ENCODE measurements at regions not wholly inside any gene's neighbourhood (a gene's known extent, or its start where the extent isn't known, plus 50 kb on each side); places are given as distances from the start of the nearest gene placed in this dataset.

- Histone ChIP-seq H3K4me3 (no peak overlapping the region), H3K79me2 (ENCODE audit: low read depth) (no peaks in the 10 kb centered on the region), H2AFZ (replicated peaks) (no peak overlapping the region), H4K20me1 (ENCODE audit: low read depth) (no peaks in the 10 kb centered on the region), H3K4me2 (no peak overlapping the region), H3F3A (ENCODE audit: low read depth) (no peaks in the 10 kb centered on the region), H3K27me3 (no peaks in the 10 kb centered on the region), H3K36me3 (no peaks in the 10 kb centered on the region), H3K9ac (no peak overlapping the region), H3K27ac (no peak overlapping the region), H3K9me3 (ENCODE audit: low read depth) (no peaks in the 10 kb centered on the region), H3K4me1 (peaks cover 22% of the 10 kb centered on the region)
- Mint-ChIP-seq H3K27ac (no peak overlapping the region), H3K4me1 (peaks cover 10% of the 10 kb centered on the region), H3K27me3 (ENCODE audit: insufficient read depth, low read depth) (no peaks in the 10 kb centered on the region), H3K36me3 (no peaks in the 10 kb centered on the region), H3K4me3 (no peak overlapping the region), H3K9me3 (peaks cover 2% of the 10 kb centered on the region)
- DNase-seq (ENCODE audit: low spot score): no peak
- TF ChIP-seq EZH2 (IDR thresholded peaks at IDR 0.05) (no peak), EZH2phosphoT487 (IDR thresholded peaks at IDR 0.05) (no peak), CTCF (IDR thresholded peaks at IDR 0.05) (no peak)
Measured at GRCh38 chr9:27629425-27629824, 56.1 kb upstream of the C9orf72 start.

- no peak overlapping the region for H3K27ac Mint-ChIP-seq
- H3K9me3 ChIP-seq (ENCODE audit: low read depth): no peaks in the 10 kb centered on the region
- H3K4me3 Mint-ChIP-seq: no peak overlapping the region
- peaks cover 5% of the 10 kb centered on the region for H3K4me1 Mint-ChIP-seq
- no peaks in the 10 kb centered on the region for H3K36me3 Mint-ChIP-seq
- DNase-seq (ENCODE audit: low spot score): no peak
- H4K20me1 ChIP-seq (ENCODE audit: low read depth): no peaks in the 10 kb centered on the region
- TF ChIP-seq EZH2phosphoT487 (IDR thresholded peaks at IDR 0.05) (no peak), EZH2 (IDR thresholded peaks at IDR 0.05) (no peak), CTCF (IDR thresholded peaks at IDR 0.05) (no peak)
- H3K27me3 ChIP-seq: no peaks in the 10 kb centered on the region
- peaks cover 11% of the 10 kb centered on the region for H3K4me1 ChIP-seq
- H3K4me3 ChIP-seq: no peak overlapping the region
- peaks cover 2% of the 10 kb centered on the region for H3K9me3 Mint-ChIP-seq
- no peak overlapping the region for H3K9ac ChIP-seq
- H3K4me2 ChIP-seq: no peak overlapping the region
- H3F3A ChIP-seq (ENCODE audit: low read depth): no peaks in the 10 kb centered on the region
- no peaks in the 10 kb centered on the region for H3K79me2 ChIP-seq (ENCODE audit: low read depth)
- H3K27ac ChIP-seq: no peak overlapping the region
- H3K36me3 ChIP-seq: no peaks in the 10 kb centered on the region
- no peak overlapping the region for H2AFZ ChIP-seq (replicated peaks)
- no peaks in the 10 kb centered on the region for H3K27me3 Mint-ChIP-seq (ENCODE audit: insufficient read depth, low read depth)
Measured at GRCh38 chr9:27632254-27632653, 59.0 kb upstream of the C9orf72 start.

- Mint-ChIP-seq H3K4me3 (no peak overlapping the region), H3K27ac (no peak overlapping the region), H3K9me3 (peaks cover 2% of the 10 kb centered on the region), H3K4me1 (no peaks in the 10 kb centered on the region), H3K36me3 (no peaks in the 10 kb centered on the region), H3K27me3 (ENCODE audit: insufficient read depth, low read depth) (no peaks in the 10 kb centered on the region)
- no peaks in the 10 kb centered on the region for H3K36me3 ChIP-seq
- no peak overlapping the region for H3K9ac ChIP-seq
- no peaks in the 10 kb centered on the region for H4K20me1 ChIP-seq (ENCODE audit: low read depth)
- no peaks in the 10 kb centered on the region for H3K79me2 ChIP-seq (ENCODE audit: low read depth)
- no peak overlapping the region for H2AFZ ChIP-seq (replicated peaks)
- H3K9me3 ChIP-seq (ENCODE audit: low read depth): no peaks in the 10 kb centered on the region
- no peak overlapping the region for H3K4me3 ChIP-seq
- H3K27me3 ChIP-seq: no peaks in the 10 kb centered on the region
- no peaks in the 10 kb centered on the region for H3K4me1 ChIP-seq
- TF ChIP-seq EZH2phosphoT487 (IDR thresholded peaks at IDR 0.05): no peak
- no peak for TF ChIP-seq CTCF (IDR thresholded peaks at IDR 0.05)
- no peak for TF ChIP-seq EZH2 (IDR thresholded peaks at IDR 0.05)
- H3K4me2 ChIP-seq: no peak overlapping the region
- DNase-seq (ENCODE audit: low spot score): no peak
- no peaks in the 10 kb centered on the region for H3F3A ChIP-seq (ENCODE audit: low read depth)
- no peak overlapping the region for H3K27ac ChIP-seq
Measured at GRCh38 chr9:27633764-27634163, 60.5 kb upstream of the C9orf72 start.

- Mint-ChIP-seq H3K4me3 (no peak overlapping the region), H3K27me3 (ENCODE audit: insufficient read depth, low read depth) (no peaks in the 10 kb centered on the region), H3K4me1 (no peaks in the 10 kb centered on the region), H3K27ac (no peak overlapping the region), H3K36me3 (no peaks in the 10 kb centered on the region), H3K9me3 (peaks cover 2% of the 10 kb centered on the region)
- no peaks in the 10 kb centered on the region for H4K20me1 ChIP-seq (ENCODE audit: low read depth)
- no peak overlapping the region for H3K27ac ChIP-seq
- no peaks in the 10 kb centered on the region for H3F3A ChIP-seq (ENCODE audit: low read depth)
- TF ChIP-seq CTCF (IDR thresholded peaks at IDR 0.05) (no peak), EZH2 (IDR thresholded peaks at IDR 0.05) (no peak), EZH2phosphoT487 (IDR thresholded peaks at IDR 0.05) (no peak)
- H3K4me1 ChIP-seq: no peaks in the 10 kb centered on the region
- DNase-seq (ENCODE audit: low spot score): no peak
- no peak overlapping the region for H2AFZ ChIP-seq (replicated peaks)
- H3K79me2 ChIP-seq (ENCODE audit: low read depth): no peaks in the 10 kb centered on the region
- no peak overlapping the region for H3K9ac ChIP-seq
- no peaks in the 10 kb centered on the region for H3K36me3 ChIP-seq
- no peak overlapping the region for H3K4me2 ChIP-seq
- no peaks in the 10 kb centered on the region for H3K9me3 ChIP-seq (ENCODE audit: low read depth)
- no peak overlapping the region for H3K4me3 ChIP-seq
- no peaks in the 10 kb centered on the region for H3K27me3 ChIP-seq
Measured at GRCh38 chr9:27634879-27635278, 61.6 kb upstream of the C9orf72 start.

Data from neural progenitor cell (in vitro differentiated cells).